H9 (cell line): ENCODE measurements at regions not wholly inside any gene's neighbourhood (a gene's known extent, or its start where the extent isn't known, plus 50 kb on each side); places are given as distances from the start of the nearest gene placed in this dataset.

Experiments
- DNase-seq: peaks from one replicate; pipeline ENCODE4 v3.0.0-alpha.2; 2017
- H2AFZ ChIP-seq: one replicate; pipeline ENCODE4 v1.6.1; 2013; ENCODE audit warnings: mild to moderate bottlenecking, low read length, control low read depth, moderate library complexity
- H2AK5ac ChIP-seq: 2 replicates; pipeline ENCODE4 v1.6.1; 2013; ENCODE audit warnings: low read length, control low read depth, mixed read lengths; ENCODE audit not compliant: insufficient read length
- H2BK120ac ChIP-seq: one replicate; pipeline ENCODE4 v1.6.1; 2013; ENCODE audit warnings: low read depth, mild to moderate bottlenecking, low read length, control low read depth, inconsistent platforms; ENCODE audit not compliant: poor library complexity, severe bottlenecking
- H2BK12ac ChIP-seq: 2 replicates; pipeline ENCODE4 v1.6.1; 2013; ENCODE audit warnings: low read length, control low read depth, mixed read lengths, low read depth; ENCODE audit not compliant: insufficient read length
- H2BK15ac ChIP-seq: 2 replicates; pipeline ENCODE4 v1.6.1; 2013; ENCODE audit warnings: low read depth, low read length, control low read depth
- H2BK20ac ChIP-seq: one replicate; pipeline ENCODE4 v1.6.1; 2013; ENCODE audit warnings: low read depth, mild to moderate bottlenecking, low read length, control low read depth, inconsistent platforms; ENCODE audit not compliant: poor library complexity, severe bottlenecking
- H2BK5ac ChIP-seq: 2 replicates; pipeline ENCODE4 v1.6.1; 2013; ENCODE audit warnings: low read length, control low read depth, mixed read lengths; ENCODE audit not compliant: insufficient read length
- H3K14ac ChIP-seq: 2 replicates; pipeline ENCODE4 v1.6.1; 2013; ENCODE audit warnings: low read length, control low read depth; ENCODE audit not compliant: insufficient read depth
- H3K18ac ChIP-seq: 2 replicates; pipeline ENCODE4 v1.6.1; 2013; ENCODE audit warnings: low read depth, mild to moderate bottlenecking, mixed read lengths, low read length, control low read depth; ENCODE audit not compliant: insufficient read length
- H3K23ac ChIP-seq: 2 replicates; pipeline ENCODE4 v1.6.1; 2013; ENCODE audit warnings: low read length, control low read depth, mixed read lengths, low read depth; ENCODE audit not compliant: insufficient read length
- H3K23me2 ChIP-seq: 2 replicates; pipeline ENCODE4 v1.6.1; 2013; ENCODE audit warnings: low read depth, mild to moderate bottlenecking, mixed read lengths, low read length, control low read depth; ENCODE audit not compliant: insufficient read length, poor library complexity, severe bottlenecking
- H3K27ac ChIP-seq: 2 replicates; pipeline ENCODE4 v1.5.1; 2013; ENCODE audit warnings: low read length, control low read depth, mixed read lengths, low read depth; ENCODE audit not compliant: insufficient read length
- H3K27me3 ChIP-seq: 2 replicates; pipeline ENCODE4 v1.6.1; 2013; ENCODE audit warnings: low read length, control low read depth, inconsistent platforms; ENCODE audit not compliant: insufficient read depth
- H3K4ac ChIP-seq: 2 replicates; pipeline ENCODE4 v1.6.1; 2013; ENCODE audit warnings: low read depth, mild to moderate bottlenecking, control low read depth, inconsistent platforms, low read length, moderate library complexity
- H3K4me1 ChIP-seq: 2 replicates; pipeline ENCODE4 v1.6.1; 2013; ENCODE audit warnings: low read length, control low read depth, inconsistent platforms; ENCODE audit not compliant: insufficient read depth
- H3K4me2 ChIP-seq: 2 replicates; pipeline ENCODE4 v1.6.1; 2013; ENCODE audit warnings: low read length, control low read depth, mixed read lengths; ENCODE audit not compliant: insufficient read length, insufficient read depth
- H3K56ac ChIP-seq: 2 replicates; pipeline ENCODE4 v1.6.1; 2013; ENCODE audit warnings: low read depth, mild to moderate bottlenecking, mixed read lengths, low read length, control low read depth; ENCODE audit not compliant: insufficient read length
- H3K79me1 ChIP-seq: 2 replicates; pipeline ENCODE4 v1.6.1; 2013; ENCODE audit warnings: low read depth, mild to moderate bottlenecking, moderate library complexity, low read length, control low read depth, inconsistent platforms; ENCODE audit not compliant: insufficient read depth, poor library complexity, severe bottlenecking
- H3K79me2 ChIP-seq: 2 replicates; pipeline ENCODE4 v1.6.1; 2013; ENCODE audit warnings: low read length, control low read depth, inconsistent platforms; ENCODE audit not compliant: insufficient read depth
- H3K9ac ChIP-seq: 2 replicates; pipeline ENCODE4 v1.6.1; 2013; ENCODE audit warnings: low read length, control low read depth, mixed read lengths; ENCODE audit not compliant: insufficient read length; ENCODE audit errors: extremely low read depth
- H3K9me3 ChIP-seq: one replicate; pipeline ENCODE4 v1.6.1; 2013; ENCODE audit warnings: low read depth, low read length, inconsistent platforms; ENCODE audit not compliant: control insufficient read depth
- H3T11ph ChIP-seq: one replicate; pipeline ENCODE4 v1.6.1; 2013; ENCODE audit warnings: mild to moderate bottlenecking, low read length, control low read depth, inconsistent platforms
- H4K20me1 ChIP-seq: one replicate; pipeline ENCODE4 v1.6.1; 2013; ENCODE audit not compliant: control insufficient read depth, insufficient read length, insufficient read depth
- H4K5ac ChIP-seq: 2 replicates; pipeline ENCODE4 v1.6.1; 2013; ENCODE audit warnings: low read depth, mild to moderate bottlenecking, mixed read lengths, low read length, control low read depth; ENCODE audit not compliant: insufficient read length
- H4K8ac ChIP-seq: replicated peaks from 2 replicates; pipeline ENCODE4 v1.6.1; 2013; ENCODE audit warnings: low read length, control low read depth, mixed read lengths, low read depth; ENCODE audit not compliant: insufficient read length
- H4K91ac ChIP-seq: 2 replicates; pipeline ENCODE4 v1.6.1; 2013; ENCODE audit warnings: low read depth, mild to moderate bottlenecking, moderate library complexity, mixed read lengths, low read length, control low read depth; ENCODE audit not compliant: insufficient read length
- H3K27ac Mint-ChIP-seq, 3 experiments: 2 replicates in 2 of 3; 3 replicates in 1 of 3; pipeline ENCODE4 v1.8.0; 2020 to 2021; ENCODE audit warnings: mixed read lengths in 3 of 3, mild to moderate bottlenecking in 1 of 3, moderate library complexity in 1 of 3
- H3K27me3 Mint-ChIP-seq: 2 replicates; pipeline ENCODE4 v1.8.0; 2021; ENCODE audit warnings: low read depth, mild to moderate bottlenecking, moderate library complexity, mixed read lengths
- H3K36me3 Mint-ChIP-seq, 3 experiments: 2 replicates in 2 of 3; 3 replicates in 1 of 3; pipeline ENCODE4 v1.8.0; 2020 to 2021; ENCODE audit warnings: low read depth in 3 of 3, mixed read lengths in 3 of 3; ENCODE audit not compliant: insufficient read depth in 1 of 3
- H3K4me1 Mint-ChIP-seq, 2 experiments: 2 replicates each; pipeline ENCODE4 v1.8.0; 2020; ENCODE audit warnings: mixed read lengths in 2 of 2
- H3K4me3 Mint-ChIP-seq, 2 experiments: 2 replicates in 1 of 2; 3 replicates in 1 of 2; pipeline ENCODE4 v1.8.0; 2020 to 2021; ENCODE audit warnings: mild to moderate bottlenecking in 2 of 2, mixed read lengths in 2 of 2, moderate library complexity in 1 of 2
- H3K9me3 Mint-ChIP-seq, 2 experiments: 2 replicates in 1 of 2; 3 replicates in 1 of 2; pipeline ENCODE4 v1.8.0; 2020; ENCODE audit warnings: mild to moderate bottlenecking in 2 of 2, mixed read lengths in 2 of 2, moderate library complexity in 1 of 2
- WGBS: extraction: QIAGEN DNeasy Blood & Tissue Kit; methylation state at CpG from one replicate; pipeline ENCODE4 v1.1.7; 2013; ENCODE audit warnings: missing lambda C conversion rate, low lambda C conversion rate, mixed read lengths; ENCODE audit not compliant: insufficient read length; ENCODE audit errors: extremely low coverage; 5-methylcytosine and 5-hydroxymethylcytosine counted together
- TF ChIP-seq, protein P1 (sequence below): fragments of 200-600 bp; sonication (generic); conservative IDR thresholded peaks from 3 replicates; pipeline ENCODE4 v1.8.0; 2021; ENCODE audit warnings: antibody characterized with exemption, mild to moderate bottlenecking

DNA sequence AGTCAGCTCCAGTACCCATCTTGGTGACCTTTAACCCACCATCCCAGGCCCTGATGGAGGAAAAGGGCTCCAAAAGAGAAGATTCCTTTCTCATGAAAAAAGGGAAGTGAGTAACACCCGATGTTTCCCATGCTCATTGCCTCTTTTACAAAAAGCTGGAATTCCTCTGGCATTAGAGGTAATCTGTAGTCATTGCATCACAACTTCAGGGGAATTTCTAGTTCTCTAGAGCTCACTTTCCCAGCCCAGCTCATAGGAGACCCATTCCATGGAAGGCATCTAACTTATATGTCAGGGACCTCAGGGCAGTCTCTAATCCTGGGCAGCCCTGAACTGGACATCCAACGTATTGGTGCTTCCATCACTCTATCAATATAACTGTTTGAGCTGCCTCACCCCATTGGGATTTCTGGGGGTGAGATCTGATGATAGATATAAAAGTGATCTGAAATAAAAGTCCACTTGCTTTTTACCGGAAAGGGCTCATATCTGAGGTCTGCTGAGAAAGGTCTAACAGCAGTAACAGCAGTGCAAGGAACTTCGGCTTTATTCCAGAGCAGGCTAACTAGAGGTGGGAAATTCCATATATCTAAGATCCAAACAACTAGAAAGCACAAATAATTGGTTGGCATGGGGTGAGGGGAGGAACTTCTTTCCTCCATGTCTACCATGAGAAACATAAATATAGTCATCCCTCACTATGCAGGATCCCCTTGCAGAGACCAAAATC, 106.1 kb downstream of the ETAA1 start:
- Histone ChIP-seq H2BK20ac (no peak overlapping the region), H3K18ac (no peak overlapping the region), H3K9me3 (no peaks in the 10 kb centered on the region), H3K79me1 (no peaks in the 10 kb centered on the region), H3K4me2 (no peak overlapping the region), H3K23ac (no peak overlapping the region), H2BK120ac (no peak overlapping the region), H3K4me1 (no peaks in the 10 kb centered on the region), H2BK15ac (no peak overlapping the region), H4K20me1 (no peaks in the 10 kb centered on the region), H3K27me3 (no peaks in the 10 kb centered on the region), H2BK12ac (no peak overlapping the region), H3K56ac (no peak overlapping the region), H3K14ac (no peak overlapping the region), H3K79me2 (no peaks in the 10 kb centered on the region), H4K5ac (no peak overlapping the region), H2BK5ac (no peak overlapping the region), H4K8ac (no peak overlapping the region), H3K27ac (no peak overlapping the region), H3K23me2 (no peaks in the 10 kb centered on the region), H4K91ac (no peak overlapping the region), H3K9ac (no peak overlapping the region), H2AK5ac (no peak overlapping the region), H3K4ac (no peak overlapping the region), H3T11ph (no peak overlapping the region), H2AFZ (no peak overlapping the region)
- Mint-ChIP-seq H3K9me3 (0 out of 5 replicates have a peak, but pooled peaks cover 0 to 2% of the 10 kb centered on the region in 2 experiments), H3K27ac (no peak overlapping the region), H3K36me3 (no peaks in the 10 kb centered on the region), H3K4me1 (no peaks in the 10 kb centered on the region), H3K4me3 (no peak overlapping the region), H3K27me3 (no peaks in the 10 kb centered on the region; the same call in 1 of the 2 replicates)
- WGBS: no CpG with 5 or more reads among the region's 4 CpGs
- TF ChIP-seq, protein P1, sequence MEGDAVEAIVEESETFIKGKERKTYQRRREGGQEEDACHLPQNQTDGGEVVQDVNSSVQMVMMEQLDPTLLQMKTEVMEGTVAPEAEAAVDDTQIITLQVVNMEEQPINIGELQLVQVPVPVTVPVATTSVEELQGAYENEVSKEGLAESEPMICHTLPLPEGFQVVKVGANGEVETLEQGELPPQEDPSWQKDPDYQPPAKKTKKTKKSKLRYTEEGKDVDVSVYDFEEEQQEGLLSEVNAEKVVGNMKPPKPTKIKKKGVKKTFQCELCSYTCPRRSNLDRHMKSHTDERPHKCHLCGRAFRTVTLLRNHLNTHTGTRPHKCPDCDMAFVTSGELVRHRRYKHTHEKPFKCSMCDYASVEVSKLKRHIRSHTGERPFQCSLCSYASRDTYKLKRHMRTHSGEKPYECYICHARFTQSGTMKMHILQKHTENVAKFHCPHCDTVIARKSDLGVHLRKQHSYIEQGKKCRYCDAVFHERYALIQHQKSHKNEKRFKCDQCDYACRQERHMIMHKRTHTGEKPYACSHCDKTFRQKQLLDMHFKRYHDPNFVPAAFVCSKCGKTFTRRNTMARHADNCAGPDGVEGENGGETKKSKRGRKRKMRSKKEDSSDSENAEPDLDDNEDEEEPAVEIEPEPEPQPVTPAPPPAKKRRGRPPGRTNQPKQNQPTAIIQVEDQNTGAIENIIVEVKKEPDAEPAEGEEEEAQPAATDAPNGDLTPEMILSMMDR: no peak
- DNase-seq: no peak
